BE2C (cell line): ENCODE measurements at regions not wholly inside any gene's neighbourhood (a gene's known extent, or its start where the extent isn't known, plus 50 kb on each side); places are given as distances from the start of the nearest gene placed in this dataset.

ENCODE experiments used
- DNase-seq: peaks from one replicate; pipeline ENCODE4 v3.0.0-alpha.2; 2020
- H3K27me3 ChIP-seq: fragments of 250-450 bp; sonication (Bioruptor Pico); 2 replicates; pipeline ENCODE4 v1.5.1; 2020; ENCODE audit warnings: mild to moderate bottlenecking
- H3K36me3 ChIP-seq: fragments of 250-450 bp; sonication (Bioruptor Pico); 2 replicates; pipeline ENCODE4 v1.5.1; 2020; ENCODE audit warnings: mild to moderate bottlenecking
- H3K4me1 ChIP-seq: fragments of 250-450 bp; sonication (Bioruptor Pico); 2 replicates; pipeline ENCODE4 v1.5.1; 2020
- H3K4me3 ChIP-seq: 2 replicates; pipeline ENCODE4 v1.5.1; 2011; ENCODE audit warnings: low read depth, low read length
- H3K9me3 ChIP-seq: fragments of 250-450 bp; sonication (Bioruptor Pico); 2 replicates; pipeline ENCODE4 v1.5.1; 2020
- TF ChIP-seq, protein P1 (sequence below): IDR thresholded peaks from 2 replicates; pipeline ENCODE4 v1.5.1; 2012; ENCODE audit warnings: mild to moderate bottlenecking, low read depth, low read length

DNA sequence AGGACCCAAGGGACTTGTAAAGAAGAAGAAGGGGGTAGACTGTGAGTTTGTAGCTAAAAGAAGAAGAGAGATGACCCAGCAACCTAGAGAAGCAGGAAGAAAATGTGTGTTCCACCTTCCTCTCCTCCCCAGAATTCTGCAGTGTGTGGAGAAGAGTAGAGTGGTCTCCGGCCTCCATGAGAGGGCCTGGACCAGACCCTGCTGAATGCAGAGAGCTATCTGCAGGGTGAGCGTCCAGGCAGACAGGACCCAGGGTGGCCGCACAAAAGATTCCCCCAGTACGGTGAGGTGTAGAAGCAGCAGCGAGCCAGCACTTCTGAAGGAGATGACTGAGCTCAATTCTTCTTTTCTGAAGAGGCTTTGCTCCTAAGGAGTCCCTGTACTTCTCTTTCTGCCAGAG is 239.7 kb upstream of the ANKRD30A start:
- H3K36me3 ChIP-seq: no peaks in the 10 kb centered on the region
- no peaks in the 10 kb centered on the region for H3K27me3 ChIP-seq
- no peak overlapping the region for H3K4me3 ChIP-seq
- no peaks in the 10 kb centered on the region for H3K4me1 ChIP-seq
- TF ChIP-seq, protein P1, sequence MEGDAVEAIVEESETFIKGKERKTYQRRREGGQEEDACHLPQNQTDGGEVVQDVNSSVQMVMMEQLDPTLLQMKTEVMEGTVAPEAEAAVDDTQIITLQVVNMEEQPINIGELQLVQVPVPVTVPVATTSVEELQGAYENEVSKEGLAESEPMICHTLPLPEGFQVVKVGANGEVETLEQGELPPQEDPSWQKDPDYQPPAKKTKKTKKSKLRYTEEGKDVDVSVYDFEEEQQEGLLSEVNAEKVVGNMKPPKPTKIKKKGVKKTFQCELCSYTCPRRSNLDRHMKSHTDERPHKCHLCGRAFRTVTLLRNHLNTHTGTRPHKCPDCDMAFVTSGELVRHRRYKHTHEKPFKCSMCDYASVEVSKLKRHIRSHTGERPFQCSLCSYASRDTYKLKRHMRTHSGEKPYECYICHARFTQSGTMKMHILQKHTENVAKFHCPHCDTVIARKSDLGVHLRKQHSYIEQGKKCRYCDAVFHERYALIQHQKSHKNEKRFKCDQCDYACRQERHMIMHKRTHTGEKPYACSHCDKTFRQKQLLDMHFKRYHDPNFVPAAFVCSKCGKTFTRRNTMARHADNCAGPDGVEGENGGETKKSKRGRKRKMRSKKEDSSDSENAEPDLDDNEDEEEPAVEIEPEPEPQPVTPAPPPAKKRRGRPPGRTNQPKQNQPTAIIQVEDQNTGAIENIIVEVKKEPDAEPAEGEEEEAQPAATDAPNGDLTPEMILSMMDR: no peak
- no peaks in the 10 kb centered on the region for H3K9me3 ChIP-seq
- no peak for DNase-seq

DNA sequence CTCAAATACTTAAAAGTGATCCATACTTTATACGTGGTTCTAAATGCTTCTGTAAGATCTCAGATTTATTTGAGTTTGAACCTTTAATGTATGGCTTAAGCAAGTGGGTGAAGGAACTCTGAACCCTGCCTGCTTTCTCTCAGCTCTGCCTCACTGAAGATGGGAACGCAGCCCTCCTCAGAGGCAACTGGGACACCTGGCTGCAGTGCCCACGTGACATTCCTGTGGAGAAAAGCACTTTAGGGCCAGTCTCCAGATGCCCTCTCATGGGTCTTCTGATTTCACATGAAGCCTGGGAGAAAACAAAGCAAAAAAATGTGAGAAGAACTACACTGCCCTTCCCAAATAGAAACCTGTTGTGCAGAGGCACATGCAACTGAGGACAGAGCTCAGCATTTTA is 242.6 kb upstream of the ANKRD30A start:
- no peaks in the 10 kb centered on the region for H3K9me3 ChIP-seq
- H3K36me3 ChIP-seq: no peaks in the 10 kb centered on the region
- H3K4me3 ChIP-seq: no peak overlapping the region
- no peaks in the 10 kb centered on the region for H3K4me1 ChIP-seq
- no peak for DNase-seq
- TF ChIP-seq, protein P1: no peak
- peaks cover 3% of the 10 kb centered on the region; the same call in 1 of the 2 replicates for H3K27me3 ChIP-seq

DNA sequence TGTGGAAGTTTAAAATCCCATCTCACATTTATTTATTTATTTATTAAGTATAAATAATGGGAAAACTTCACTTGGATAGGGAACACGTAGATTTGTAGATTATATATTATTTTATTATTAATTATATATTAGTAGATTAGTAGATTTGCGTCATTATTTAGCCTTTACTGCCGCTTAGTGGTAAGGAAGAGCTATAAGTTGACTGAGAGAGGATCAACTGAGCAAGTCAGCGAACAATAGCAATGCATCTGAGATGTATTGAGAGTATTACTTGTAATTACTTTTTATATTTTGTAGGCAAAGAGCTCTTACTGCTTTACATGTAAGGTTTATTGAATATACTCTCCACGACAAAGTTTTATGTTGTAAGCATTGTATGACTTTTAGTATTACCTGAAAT is 244.5 kb upstream of the ANKRD30A start:
- Histone ChIP-seq H3K36me3 (no peaks in the 10 kb centered on the region), H3K4me3 (no peak overlapping the region), H3K4me1 (no peaks in the 10 kb centered on the region), H3K27me3 (peaks cover 3% of the 10 kb centered on the region; the same call in 1 of the 2 replicates), H3K9me3 (no peaks in the 10 kb centered on the region)
- DNase-seq: no peak
- TF ChIP-seq, protein P1: peak; percentile 66

DNA sequence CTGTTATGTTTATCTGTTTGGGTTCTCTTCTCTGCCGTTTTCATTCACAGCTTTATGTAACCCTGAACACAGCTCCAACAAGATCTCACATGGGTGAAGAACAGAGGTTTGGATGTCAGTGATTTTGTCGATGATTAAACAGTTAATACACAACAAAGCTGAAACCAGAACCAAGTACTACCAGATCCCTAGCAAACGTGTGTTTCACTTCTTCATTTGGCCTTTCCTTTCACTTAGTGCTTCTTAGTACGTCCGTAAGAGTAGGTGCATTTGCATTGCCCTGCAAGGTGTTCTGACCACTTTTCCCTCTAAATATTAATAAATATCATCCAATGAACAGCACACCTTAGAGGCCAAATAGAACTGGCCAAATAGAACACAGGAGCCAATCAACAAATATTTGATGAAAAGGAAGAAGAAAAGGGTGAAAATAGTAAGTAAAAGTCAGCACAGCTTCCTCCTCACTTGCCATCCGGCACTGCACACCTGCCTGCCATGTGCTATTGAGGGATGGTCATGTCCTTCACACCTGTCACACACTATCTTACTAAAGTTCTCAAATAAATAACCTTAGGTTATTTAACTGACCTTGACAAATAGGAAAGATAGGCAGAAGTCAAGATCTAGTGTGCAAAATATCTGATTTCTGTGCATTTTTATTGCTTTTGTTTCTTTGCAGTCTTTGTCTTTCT is 252.6 kb upstream of the ANKRD30A start:
- TF ChIP-seq, protein P1: no peak
- H3K27me3 ChIP-seq: no peaks in the 10 kb centered on the region; the same call in 1 of the 2 replicates
- no peaks in the 10 kb centered on the region for H3K9me3 ChIP-seq
- no peaks in the 10 kb centered on the region for H3K36me3 ChIP-seq
- no peaks in the 10 kb centered on the region for H3K4me1 ChIP-seq
- no peak overlapping the region for H3K4me3 ChIP-seq
- no peak for DNase-seq

DNA sequence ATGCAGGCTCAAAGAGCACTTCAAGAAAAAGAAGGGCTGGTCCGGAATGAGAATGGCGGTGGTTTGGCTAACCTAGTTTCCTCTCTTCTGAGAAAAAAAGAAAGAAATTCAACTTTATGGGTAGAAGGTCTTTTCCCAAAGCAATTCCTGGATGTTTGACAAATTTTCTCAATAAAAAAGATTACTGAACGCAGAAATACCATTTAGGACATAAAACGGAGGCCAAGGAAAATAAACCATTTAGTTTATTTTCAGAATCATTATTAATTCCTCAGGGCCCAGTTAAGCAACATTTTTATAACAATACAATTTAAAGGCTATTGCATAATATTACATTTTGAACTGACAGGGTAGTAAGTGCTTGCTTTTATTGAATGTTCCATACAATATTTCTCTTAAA is 284.6 kb upstream of the ANKRD30A start:
- H3K36me3 ChIP-seq: no peaks in the 10 kb centered on the region
- H3K4me1 ChIP-seq: no peaks in the 10 kb centered on the region
- TF ChIP-seq, protein P1: no peak
- no peak for DNase-seq
- H3K27me3 ChIP-seq: no peaks in the 10 kb centered on the region
- no peaks in the 10 kb centered on the region for H3K9me3 ChIP-seq
- no peak overlapping the region for H3K4me3 ChIP-seq

DNA sequence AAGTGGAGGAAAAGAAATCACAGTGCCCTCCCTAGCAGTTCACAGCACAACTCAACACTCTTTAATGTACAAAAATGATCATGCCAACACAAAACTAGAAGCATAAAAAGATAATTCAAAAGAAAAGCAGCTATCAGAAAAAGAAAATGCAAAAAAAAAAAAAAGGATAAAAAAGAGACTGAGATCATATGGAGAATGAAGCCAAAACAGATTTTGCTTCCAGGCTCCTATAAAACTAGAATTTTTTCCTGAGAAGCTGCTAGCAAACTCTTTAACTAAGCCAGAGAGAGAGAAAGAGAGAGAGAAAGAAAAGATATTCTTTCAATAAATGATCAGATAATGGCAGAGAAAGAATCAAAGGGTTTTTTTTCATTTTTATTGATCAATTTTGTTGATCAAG is 288.0 kb upstream of the ANKRD30A start:
- no peak for DNase-seq
- Histone ChIP-seq H3K9me3 (no peaks in the 10 kb centered on the region), H3K4me3 (no peak overlapping the region), H3K27me3 (no peaks in the 10 kb centered on the region), H3K36me3 (no peaks in the 10 kb centered on the region), H3K4me1 (no peaks in the 10 kb centered on the region)
- TF ChIP-seq, protein P1: no peak
